OCI-LY1 (cell line): ENCODE measurements at regions not wholly inside any gene's neighbourhood (a gene's known extent, or its start where the extent isn't known, plus 50 kb on each side); places are given as distances from the start of the nearest gene placed in this dataset.
"Not testable (repeated sequence)": the region's sequence is repeated elsewhere in the genome, so short reads cannot be mapped to it uniquely, and the experiment has no call there.

ENCODE experiments used
- H2AFZ ChIP-seq: fragments of 200-600 bp; sonication (generic), shearing (Covaris generic); 2 replicates; pipeline ENCODE4 v1.6.0; 2014; ENCODE audit warnings: antibody characterized with exemption, mild to moderate bottlenecking, low read length
- H3F3A ChIP-seq: fragments of 200-600 bp; sonication (generic), shearing (Covaris generic); 2 replicates; pipeline ENCODE4 v1.6.0; 2014; ENCODE audit warnings: mild to moderate bottlenecking, antibody characterized with exemption, low read length, moderate library complexity; ENCODE audit not compliant: insufficient read depth
- H3K27ac ChIP-seq: fragments of 200-600 bp; sonication (generic); 2 replicates; pipeline ENCODE4 v1.5.1; 2014; ENCODE audit warnings: low read length, mixed run types, mild to moderate bottlenecking, low read depth; ENCODE audit not compliant: poor library complexity, severe bottlenecking
- H3K27me3 ChIP-seq: fragments of 200-600 bp; sonication (generic); 2 replicates; pipeline ENCODE4 v1.6.0; 2014; ENCODE audit warnings: antibody characterized with exemption, mild to moderate bottlenecking, low read length, moderate library complexity; ENCODE audit not compliant: insufficient read depth
- H3K36me3 ChIP-seq: fragments of 200-600 bp; sonication (generic); 2 replicates; pipeline ENCODE4 v1.6.1; 2014; ENCODE audit warnings: mild to moderate bottlenecking, antibody characterized with exemption, low read length, moderate library complexity, mixed read lengths; ENCODE audit not compliant: insufficient read depth
- H3K4me1 ChIP-seq: fragments of 200-600 bp; sonication (generic); 2 replicates; pipeline ENCODE4 v1.5.1; 2014; ENCODE audit warnings: mild to moderate bottlenecking, low read length, moderate library complexity; ENCODE audit not compliant: insufficient read depth, severe bottlenecking
- H3K4me2 ChIP-seq: fragments of 200-600 bp; sonication (generic), shearing (Covaris generic); 2 replicates; pipeline ENCODE4 v1.6.1; 2014; ENCODE audit warnings: low read length
- H3K4me3 ChIP-seq: fragments of 200-600 bp; sonication (generic); 2 replicates; pipeline ENCODE4 v1.5.1; 2014; ENCODE audit warnings: low read length, low read depth, mild to moderate bottlenecking, mixed read lengths; ENCODE audit not compliant: poor library complexity, severe bottlenecking
- H3K79me2 ChIP-seq: fragments of 200-600 bp; shearing (Covaris generic); 2 replicates; pipeline ENCODE4 v1.6.1; 2016; ENCODE audit warnings: mixed run types, low read length, mixed read lengths; ENCODE audit not compliant: insufficient read depth
- H3K9ac ChIP-seq: fragments of 200-600 bp; sonication (generic), shearing (Covaris generic); 2 replicates; pipeline ENCODE4 v1.6.1; 2014; ENCODE audit warnings: mild to moderate bottlenecking, low read length, mixed read lengths
- H3K9me2 ChIP-seq: fragments of 200-600 bp; sonication (generic), shearing (Covaris generic); 2 replicates; pipeline ENCODE4 v1.6.1; 2014; ENCODE audit warnings: low read depth, mild to moderate bottlenecking, low read length, mixed read lengths
- H3K9me3 ChIP-seq: fragments of 200-600 bp; shearing (Covaris generic); 2 replicates; pipeline ENCODE4 v1.6.1; 2014; ENCODE audit warnings: low read length, mixed read lengths
- H4K20me1 ChIP-seq: fragments of 200-600 bp; sonication (generic), shearing (Covaris generic); 2 replicates; pipeline ENCODE4 v1.6.0; 2016; ENCODE audit warnings: mild to moderate bottlenecking, low read length; ENCODE audit not compliant: insufficient read depth
- CTCF ChIP-seq: fragments of 200-600 bp; sonication (generic), shearing (Covaris generic); IDR thresholded peaks from 2 replicates; pipeline ENCODE4 v1.5.1; 2017; ENCODE audit warnings: mild to moderate bottlenecking, antibody characterized with exemption, low read length, moderate library complexity, mixed read lengths
- EZH2 ChIP-seq: fragments of 200-600 bp; sonication (generic), shearing (Covaris generic); IDR thresholded peaks from 2 replicates; pipeline ENCODE4 v1.8.0; 2017; ENCODE audit warnings: borderline replicate concordance, mixed run types, mild to moderate bottlenecking, antibody characterized with exemption, low read length, moderate library complexity, mixed read lengths

- Histone ChIP-seq H3K9me3 (no peaks in the 10 kb centered on the region), H3K9ac (no peak overlapping the region), H3K27me3 (no peaks in the 10 kb centered on the region), H3K4me2 (no peak overlapping the region), H3K4me3 (no peak overlapping the region), H3K27ac (no peak overlapping the region), H3F3A (no peaks in the 10 kb centered on the region), H2AFZ (no peak overlapping the region), H4K20me1 (no peaks in the 10 kb centered on the region), H3K79me2 (no peaks in the 10 kb centered on the region), H3K36me3 (no peaks in the 10 kb centered on the region), H3K9me2 (no peaks in the 10 kb centered on the region), H3K4me1 (no peaks in the 10 kb centered on the region)
- no peak for TF ChIP-seq EZH2
- no peak for TF ChIP-seq CTCF
These were observed 529.7 kb downstream of the EDEM1 start for GRCh38 chr3:5717254-5717653.

GRCh38 chr3:5719668-5720067 is 532.2 kb downstream of the EDEM1 start:
- H3F3A ChIP-seq, H3K4me1 ChIP-seq, H3K4me3 ChIP-seq, H3K27ac ChIP-seq, H4K20me1 ChIP-seq, H3K4me2 ChIP-seq, H3K9me2 ChIP-seq, H3K9ac ChIP-seq, H2AFZ ChIP-seq, H3K9me3 ChIP-seq, H3K79me2 ChIP-seq, H3K36me3 ChIP-seq, H3K27me3 ChIP-seq: not testable (repeated sequence)

GRCh38 chr3:5725801-5726200 is 538.3 kb downstream of the EDEM1 start:
- no peak for TF ChIP-seq EZH2
- no peak for TF ChIP-seq CTCF
- Histone ChIP-seq H3K9me3 (no peaks in the 10 kb centered on the region), H3K27me3 (no peaks in the 10 kb centered on the region), H3K4me3 (no peak overlapping the region), H3K79me2 (no peaks in the 10 kb centered on the region), H3K36me3 (no peaks in the 10 kb centered on the region), H4K20me1 (no peaks in the 10 kb centered on the region), H3K27ac (no peak overlapping the region), H2AFZ (no peak overlapping the region), H3F3A (no peaks in the 10 kb centered on the region), H3K4me2 (no peak overlapping the region), H3K9ac (no peak overlapping the region), H3K9me2 (no peaks in the 10 kb centered on the region), H3K4me1 (no peaks in the 10 kb centered on the region)

GRCh38 chr3:5726621-5727020 is 539.1 kb downstream of the EDEM1 start:
- Histone ChIP-seq H3K4me1 (no peaks in the 10 kb centered on the region), H4K20me1 (no peaks in the 10 kb centered on the region), H3K27me3 (no peaks in the 10 kb centered on the region), H3K9me3 (no peaks in the 10 kb centered on the region), H3K4me2 (no peak overlapping the region), H2AFZ (no peak overlapping the region), H3K4me3 (no peak overlapping the region), H3K9ac (no peak overlapping the region), H3K79me2 (no peaks in the 10 kb centered on the region), H3K9me2 (no peaks in the 10 kb centered on the region), H3F3A (no peaks in the 10 kb centered on the region), H3K27ac (no peak overlapping the region), H3K36me3 (no peaks in the 10 kb centered on the region)
- TF ChIP-seq CTCF (no peak), EZH2 (no peak)
